ENCODE measurements at regions not wholly inside any gene's neighbourhood (a gene's known extent, or its start where the extent isn't known, plus 50 kb on each side); places are given as distances from the start of the nearest gene placed in this dataset.

GRCh38 chr17:22490399-22490798 is 798.1 kb downstream of the KCNJ18 start:
- TF ChIP-seq CTCF (conservative IDR thresholded peaks at IDR 0.05; ENCODE audit: low read depth, low read length), result no peak
- H3K4me3 ChIP-seq (ENCODE audit: low read length), result no peak overlapping the region
- DNase-seq (ENCODE audit: low read depth), result no peak

- no peak for DNase-seq (ENCODE audit: low read depth)
- H3K4me3 ChIP-seq (ENCODE audit: low read length), result no peak overlapping the region
- no peak for TF ChIP-seq CTCF (conservative IDR thresholded peaks at IDR 0.05; ENCODE audit: low read depth, low read length)
Observed at GRCh38 chr17:22492331-22492730, 800.0 kb downstream of the KCNJ18 start.

GRCh38 chr17:22496450-22496849 is 804.1 kb downstream of the KCNJ18 start:
- no peak for DNase-seq (ENCODE audit: low read depth)
- TF ChIP-seq CTCF (conservative IDR thresholded peaks at IDR 0.05; ENCODE audit: low read depth, low read length), result no peak
- H3K4me3 ChIP-seq (ENCODE audit: low read length), result no peak overlapping the region

GRCh38 chr17:22503322-22503899 is 811.1 kb downstream of the KCNJ18 start:
- no peak overlapping the region for H3K4me3 ChIP-seq (ENCODE audit: low read length)
- TF ChIP-seq CTCF (conservative IDR thresholded peaks at IDR 0.05; ENCODE audit: low read depth, low read length), result no peak
- no peak for DNase-seq (ENCODE audit: low read depth)

GRCh38 chr17:22505660-22506059 is 813.3 kb downstream of the KCNJ18 start:
- no peak for TF ChIP-seq CTCF (conservative IDR thresholded peaks at IDR 0.05; ENCODE audit: low read depth, low read length)
- H3K4me3 ChIP-seq (ENCODE audit: low read length), result no peak overlapping the region
- DNase-seq (ENCODE audit: low read depth), result no peak

- H3K4me3 ChIP-seq (ENCODE audit: low read length), result no peak overlapping the region
- no peak for DNase-seq (ENCODE audit: low read depth)
- no peak for TF ChIP-seq CTCF (conservative IDR thresholded peaks at IDR 0.05; ENCODE audit: low read depth, low read length)
Observed at GRCh38 chr17:22506231-22506630, 813.9 kb downstream of the KCNJ18 start.

- no peak overlapping the region for H3K4me3 ChIP-seq (ENCODE audit: low read length)
- TF ChIP-seq CTCF (conservative IDR thresholded peaks at IDR 0.05; ENCODE audit: low read depth, low read length), result no peak
- no peak for DNase-seq (ENCODE audit: low read depth)
Observed at GRCh38 chr17:22506861-22507260, 814.5 kb downstream of the KCNJ18 start.

Data from retinal pigment epithelial cell (primary cell).